Epidermal melanocyte (primary cell): ENCODE measurements at regions not wholly inside any gene's neighbourhood (a gene's known extent, or its start where the extent isn't known, plus 50 kb on each side); places are given as distances from the start of the nearest gene placed in this dataset.

ENCODE experiments used
- DNase-seq: peaks from one replicate; pipeline ENCODE4 v3.0.0; 2011; ENCODE audit warnings: low spot score; ENCODE audit not compliant: insufficient read length

- DNase-seq = no peak
These were observed 120.5 kb upstream of the GYPC start for GRCh38 chr2:126535408-126535807.

GRCh38 chr2:126536605-126537200 is 119.3 kb upstream of the GYPC start:
- no peak for DNase-seq

GRCh38 chr2:126539101-126539500 is 116.9 kb upstream of the GYPC start:
- no peak for DNase-seq

- DNase-seq = no peak
These were observed 113.7 kb upstream of the GYPC start for GRCh38 chr2:126542247-126542646.

- no peak for DNase-seq
These were observed 112.9 kb upstream of the GYPC start for GRCh38 chr2:126543081-126543480.

GRCh38 chr2:126558029-126558428 is 97.9 kb upstream of the GYPC start:
- no peak for DNase-seq

GRCh38 chr2:126568734-126569133 is 87.2 kb upstream of the GYPC start:
- DNase-seq = no peak

- DNase-seq = no peak
These were observed 84.6 kb upstream of the GYPC start for GRCh38 chr2:126571403-126571802.

GRCh38 chr2:126575631-126576030 is 80.3 kb upstream of the GYPC start:
- DNase-seq = no peak

GRCh38 chr2:126579868-126580267 is 76.1 kb upstream of the GYPC start:
- no peak for DNase-seq

- DNase-seq = no peak
These were observed 69.6 kb upstream of the GYPC start for GRCh38 chr2:126586317-126586716.

GRCh38 chr2:126599062-126599461 is 56.9 kb upstream of the GYPC start:
- DNase-seq = no peak

GRCh38 chr2:126600742-126601141 is 55.2 kb upstream of the GYPC start:
- no peak for DNase-seq

GRCh38 chr2:126602334-126602733 is 53.6 kb upstream of the GYPC start:
- DNase-seq = no peak
